ENCODE measurements at regions not wholly inside any gene's neighbourhood (a gene's known extent, or its start where the extent isn't known, plus 50 kb on each side); places are given as distances from the start of the nearest gene placed in this dataset.
"Not testable (repeated sequence)": the region's sequence is repeated elsewhere in the genome, so short reads cannot be mapped to it uniquely, and the experiment has no call there.

- TF ChIP-seq EZH2 (IDR thresholded peaks at IDR 0.05; ENCODE audit: insufficient read depth, poor library complexity, severe bottlenecking); EZH2phosphoT487 (IDR thresholded peaks at IDR 0.05; ENCODE audit: insufficient read depth, low read depth): not testable (repeated sequence)
Observed at GRCh38 chr16:21549396-21549795, 50.0 kb upstream of the METTL9 start.
